H1 (cell line): ENCODE measurements at regions not wholly inside any gene's neighbourhood (a gene's known extent, or its start where the extent isn't known, plus 50 kb on each side); places are given as distances from the start of the nearest gene placed in this dataset.
"Not testable (repeated sequence)": the region's sequence is repeated elsewhere in the genome, so short reads cannot be mapped to it uniquely, and the experiment has no call there.

ENCODE experiments used
- CTCF ChIA-PET: fragments of 300-600 bp; sonication (Branson Sonifier 250); formaldehyde crosslinking; loops from one replicate; lab custom pipeline; 2021; ENCODE audit not compliant: partially characterized antibody; lab: Charles Lee
- POLR2A ChIA-PET: fragments of 300-600 bp; sonication (Branson Sonifier 250); formaldehyde crosslinking; loops from one replicate; lab custom pipeline; 2021; ENCODE audit warnings: inconsistent platforms; ENCODE audit not compliant: partially characterized antibody; lab: Charles Lee
- DNase-seq, 2 experiments: peaks; one replicate each; pipeline versions ENCODE4 v3.0.0 to v3.0.0-alpha.2; 2010 to 2022; ENCODE audit warnings: low spot score in 2 of 2, low read depth in 1 of 2, mixed read lengths in 1 of 2
- FAIRE-seq: peaks from 2 replicates; lab custom pipeline; 2011; peaks lifted over from hg19 to GRCh38; lab: Jason Lieb, UNC
- H2AFZ ChIP-seq: 2 replicates; pipeline ENCODE4 v1.8.1; 2012; ENCODE audit warnings: low read length, inconsistent platforms
- H2AK5ac ChIP-seq: 2 replicates; pipeline ENCODE4 v1.6.1; 2013; ENCODE audit warnings: low read depth, low read length
- H2BK120ac ChIP-seq: replicated peaks from 2 replicates; pipeline ENCODE3; 2013; ENCODE audit warnings: low read depth, low read length, inconsistent platforms
- H2BK12ac ChIP-seq: 2 replicates; pipeline ENCODE4 v1.6.1; 2013; ENCODE audit warnings: low read depth, low read length
- H2BK15ac ChIP-seq: 2 replicates; pipeline ENCODE4 v1.6.1; 2013; ENCODE audit warnings: low read length
- H2BK20ac ChIP-seq: 2 replicates; pipeline ENCODE4 v1.6.1; 2013; ENCODE audit warnings: low read length
- H2BK5ac ChIP-seq: 2 replicates; pipeline ENCODE4 v1.6.1; 2013; ENCODE audit warnings: low read depth, low read length
- H3K14ac ChIP-seq: 2 replicates; pipeline ENCODE4 v1.6.1; 2013; ENCODE audit warnings: inconsistent platforms; ENCODE audit not compliant: insufficient read length
- H3K18ac ChIP-seq: 2 replicates; pipeline ENCODE4 v1.6.1; 2013; ENCODE audit warnings: low read length; ENCODE audit errors: extremely low read depth
- H3K23ac ChIP-seq: 2 replicates; pipeline ENCODE4 v1.6.1; 2013; ENCODE audit warnings: inconsistent platforms; ENCODE audit not compliant: insufficient read length
- H3K23me2 ChIP-seq: 2 replicates; pipeline ENCODE4 v1.6.1; 2013; ENCODE audit warnings: low read depth, low read length
- H3K27ac ChIP-seq: 2 replicates; pipeline ENCODE4 v1.6.1; 2011; ENCODE audit warnings: low read depth, low read length, inconsistent platforms
- H3K27me3 ChIP-seq, 4 experiments: replicated peaks in 1 of 4; 1 replicate in 1 of 4; 2 replicates in 3 of 4; pipeline versions ENCODE4 v1.6.1 to v1.8.1; 2011 to 2013; ENCODE audit warnings: low read length in 3 of 4, mild to moderate bottlenecking in 3 of 4, inconsistent platforms in 2 of 4, mixed read lengths in 2 of 4, moderate library complexity in 1 of 4; ENCODE audit not compliant: control insufficient read depth in 3 of 4, insufficient read depth in 3 of 4; ENCODE audit errors: extremely low read depth in 1 of 4
- H3K36me3 ChIP-seq, 4 experiments: 2 replicates each; pipeline versions ENCODE4 v1.6.1 to v1.8.1; 2011 to 2013; ENCODE audit warnings: mild to moderate bottlenecking in 4 of 4, low read length in 3 of 4, moderate library complexity in 2 of 4, control low read depth in 1 of 4, inconsistent platforms in 1 of 4; ENCODE audit not compliant: insufficient read depth in 4 of 4, control insufficient read depth in 2 of 4
- H3K4ac ChIP-seq: replicated peaks from 2 replicates; pipeline ENCODE3; 2013; ENCODE audit warnings: low read length, low read depth, mixed read lengths, inconsistent platforms; ENCODE audit not compliant: insufficient read length
- H3K4me1 ChIP-seq, 4 experiments: replicated peaks in 1 of 4; 1 replicate in 1 of 4; 2 replicates in 3 of 4; pipeline versions ENCODE4 v1.6.1 to v1.8.1; 2011 to 2013; ENCODE audit warnings: low read length in 3 of 4, inconsistent platforms in 2 of 4, mixed read lengths in 1 of 4; ENCODE audit not compliant: insufficient read depth in 4 of 4, control insufficient read depth in 3 of 4
- H3K4me2 ChIP-seq, 2 experiments: 2 replicates each; pipeline versions ENCODE4 v1.6.1 to v1.8.1; 2011 to 2013; ENCODE audit warnings: low read depth in 2 of 2, low read length in 2 of 2, control low read depth in 1 of 2, inconsistent platforms in 1 of 2, mild to moderate bottlenecking in 1 of 2; ENCODE audit not compliant: insufficient read depth in 1 of 2
- H3K4me3 ChIP-seq, 4 experiments: fragments of 200-600, 300-600 bp in 1 of 4; sonication (generic), shearing (Covaris generic), sonication (Bioruptor Twin) in 1 of 4; 2 replicates each; pipeline versions ENCODE4 v1.5.1 to v1.8.1; 2011 to 2016; ENCODE audit warnings: low read length in 4 of 4, low read depth in 3 of 4, control low read depth in 2 of 4, inconsistent platforms in 2 of 4, mild to moderate bottlenecking in 2 of 4, mixed read lengths in 1 of 4, moderate library complexity in 1 of 4; ENCODE audit not compliant: insufficient read depth in 2 of 4; ENCODE audit errors: extremely low read depth in 1 of 4
- H3K56ac ChIP-seq: replicated peaks from 2 replicates; pipeline ENCODE3; 2013; ENCODE audit warnings: low read depth, mild to moderate bottlenecking, mixed read lengths, low read length, inconsistent platforms; ENCODE audit not compliant: insufficient read length
- H3K79me1 ChIP-seq: 2 replicates; pipeline ENCODE4 v1.6.1; 2013; ENCODE audit warnings: low read depth, low read length, control low read depth
- H3K79me2 ChIP-seq, 2 experiments: 2 replicates each; pipeline versions ENCODE4 v1.6.1 to v1.8.1; 2012 to 2013; ENCODE audit warnings: low read length in 2 of 2, mild to moderate bottlenecking in 2 of 2, inconsistent platforms in 1 of 2; ENCODE audit not compliant: insufficient read depth in 2 of 2, control insufficient read depth in 1 of 2
- H3K9ac ChIP-seq, 4 experiments: replicated peaks in 1 of 4; 1 replicate in 1 of 4; 2 replicates in 3 of 4; pipeline versions ENCODE4 v1.6.1 to v1.8.1; 2011 to 2013; ENCODE audit warnings: low read depth in 3 of 4, low read length in 3 of 4, control low read depth in 2 of 4, mild to moderate bottlenecking in 2 of 4, moderate library complexity in 2 of 4, inconsistent platforms in 1 of 4; ENCODE audit errors: extremely low read depth in 1 of 4
- H3K9me3 ChIP-seq, 2 experiments: 2 replicates each; pipeline versions ENCODE4 v1.6.1 to v1.8.1; 2012 to 2013; ENCODE audit warnings: mild to moderate bottlenecking in 2 of 2, moderate library complexity in 2 of 2, control low read depth in 1 of 2, inconsistent platforms in 1 of 2, low read depth in 1 of 2, low read length in 1 of 2, mixed read lengths in 1 of 2; ENCODE audit not compliant: insufficient read depth in 2 of 2
- H4K20me1 ChIP-seq, 2 experiments: replicated peaks in 1 of 2; 2 replicates each; pipeline versions ENCODE3 to v1.8.1; 2011 to 2013; ENCODE audit warnings: inconsistent platforms in 2 of 2, low read length in 2 of 2, mild to moderate bottlenecking in 1 of 2; ENCODE audit not compliant: insufficient read depth in 2 of 2, control insufficient read depth in 1 of 2
- H4K5ac ChIP-seq: 2 replicates; pipeline ENCODE4 v1.6.1; 2013; ENCODE audit warnings: low read length, low read depth, mixed read lengths, inconsistent platforms; ENCODE audit not compliant: insufficient read length
- H4K8ac ChIP-seq: 2 replicates; pipeline ENCODE4 v1.8.0; 2013; ENCODE audit warnings: mild to moderate bottlenecking, moderate library complexity, low read length, inconsistent platforms; ENCODE audit not compliant: insufficient read depth; ENCODE audit errors: extremely low read depth
- H4K91ac ChIP-seq: replicated peaks from 2 replicates; pipeline ENCODE3; 2013; ENCODE audit warnings: low read length, mixed read lengths, inconsistent platforms; ENCODE audit not compliant: insufficient read length
- WGBS, 2 experiments: shearing (Covaris generic) in 1 of 2; methylation state at CpG; one replicate each; pipeline versions ENCODE4 v1.1.6 to v1.1.7; 2013 to 2015; ENCODE audit warnings: low lambda C conversion rate in 2 of 2, mixed read lengths in 2 of 2, inconsistent platforms in 1 of 2, low coverage in 1 of 2, missing lambda C conversion rate in 1 of 2; ENCODE audit not compliant: insufficient replicate concordance in 2 of 2, insufficient coverage in 1 of 2, insufficient read length in 1 of 2; ENCODE audit errors: extremely low coverage in 1 of 2, missing lambda C conversion rate in 1 of 2; 5-methylcytosine and 5-hydroxymethylcytosine counted together

DNA sequence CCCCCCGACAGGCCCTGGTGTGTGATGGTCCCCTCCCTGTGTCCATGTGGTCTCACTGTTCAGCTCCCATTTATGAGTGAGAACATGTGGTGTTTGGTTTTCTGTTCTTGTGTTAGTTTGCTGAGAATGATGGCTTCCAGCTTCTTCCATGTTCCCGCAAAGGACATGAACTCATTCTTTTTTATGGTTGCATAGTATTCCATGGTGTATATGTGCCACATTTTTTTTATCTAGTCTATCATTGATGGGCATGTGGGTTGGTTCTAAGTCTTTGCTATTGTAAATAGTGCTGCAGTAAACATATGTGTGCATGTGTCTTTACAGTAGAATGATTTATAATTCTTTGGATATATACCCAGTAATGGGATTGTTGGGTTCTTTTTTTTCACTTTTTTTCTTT is 117.9 kb downstream of the ARL4C start:
- not testable (repeated sequence) for H3K23ac ChIP-seq, FAIRE-seq, H3K27ac ChIP-seq

More for the DNA sequence above, 117.9 kb downstream of the ARL4C start:
- H3K14ac ChIP-seq, POLR2A ChIA-PET, H3K23me2 ChIP-seq, H3K18ac ChIP-seq, H2BK120ac ChIP-seq, H3K36me3 ChIP-seq, H3K4me3 ChIP-seq, H3K79me1 ChIP-seq, H3K4me1 ChIP-seq, H2BK12ac ChIP-seq, H3K79me2 ChIP-seq, H2BK15ac ChIP-seq, H3K56ac ChIP-seq, H3K9ac ChIP-seq, H2BK20ac ChIP-seq, H2BK5ac ChIP-seq, H3K4ac ChIP-seq, CTCF ChIA-PET, H4K8ac ChIP-seq, H4K20me1 ChIP-seq, H3K27me3 ChIP-seq, H2AFZ ChIP-seq, DNase-seq, H2AK5ac ChIP-seq, H4K5ac ChIP-seq, H3K4me2 ChIP-seq, H3K9me3 ChIP-seq, H4K91ac ChIP-seq: not testable (repeated sequence)
- 92% methylated on average over 2 of the region's 2 CpGs; no CpG with 5 or more reads in 1 of the 2 experiments for WGBS, 2 experiments
